Muscle layer of colon (tissue), 2 donors: ENCODE measurements at regions not wholly inside any gene's neighbourhood (a gene's known extent, or its start where the extent isn't known, plus 50 kb on each side); places are given as distances from the start of the nearest gene placed in this dataset.
"Not testable (repeated sequence)": the region's sequence is repeated elsewhere in the genome, so short reads cannot be mapped to it uniquely, and the experiment has no call there.

Source experiments
- H3K27ac ChIP-seq: one replicate; pipeline ENCODE4 v1.7.0; 2013; ENCODE audit warnings: low read depth, mild to moderate bottlenecking, low read length, moderate library complexity
- H3K27me3 ChIP-seq, 2 donors: one replicate each; pipeline ENCODE4 v1.7.0; 2013; ENCODE audit warnings: low read length in 2 of 2, mild to moderate bottlenecking in 2 of 2; ENCODE audit not compliant: insufficient read depth in 2 of 2, control insufficient read depth in 1 of 2
- H3K36me3 ChIP-seq: one replicate; pipeline ENCODE4 v1.7.0; 2013; ENCODE audit warnings: mild to moderate bottlenecking, low read length; ENCODE audit not compliant: insufficient read depth
- H3K4me1 ChIP-seq: one replicate; pipeline ENCODE4 v1.7.0; 2013; ENCODE audit warnings: mild to moderate bottlenecking, low read length; ENCODE audit not compliant: insufficient read depth
- H3K4me3 ChIP-seq, 2 donors: one replicate each; pipeline ENCODE4 v1.7.0; 2013; ENCODE audit warnings: low read length in 2 of 2, low read depth in 1 of 2, mild to moderate bottlenecking in 1 of 2, moderate library complexity in 1 of 2
- H3K9ac ChIP-seq: one replicate; pipeline ENCODE4 v1.7.0; 2013; ENCODE audit warnings: low read length
- H3K9me3 ChIP-seq: one replicate; pipeline ENCODE4 v1.7.0; 2013; ENCODE audit warnings: mild to moderate bottlenecking, low read length
- donor health status: abdominal sarcoma.
- donor health status: Adenocarcinoma of cecum.

DNA sequence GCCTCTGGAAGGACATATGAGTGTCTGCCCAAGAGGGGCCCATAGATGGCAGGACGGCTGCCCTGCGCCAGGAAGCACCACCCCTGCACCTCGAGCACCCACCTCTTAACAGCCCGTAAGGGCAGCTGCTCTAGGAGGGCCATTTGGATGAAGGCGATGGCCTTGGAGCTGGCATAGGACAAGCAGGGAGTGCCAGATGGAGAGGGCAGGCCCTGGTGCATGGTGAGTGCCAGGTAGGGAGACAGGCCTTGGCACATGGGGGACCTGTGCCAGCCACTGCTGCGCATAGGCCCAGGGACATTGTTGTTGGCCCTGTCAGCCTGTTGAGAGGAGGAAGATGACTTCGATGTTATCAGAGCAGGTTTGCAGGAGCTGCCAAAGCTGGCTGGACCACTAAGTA is 134.2 kb downstream of the SLC25A46 start:
- no peak overlapping the region for H3K9ac ChIP-seq
- no peaks in the 10 kb centered on the region for H3K36me3 ChIP-seq
- no peaks in the 10 kb centered on the region for H3K9me3 ChIP-seq
- H3K27ac ChIP-seq, result no peak overlapping the region
- H3K27me3 ChIP-seq, result no peaks in the 10 kb centered on the region
- no peak overlapping the region for H3K4me3 ChIP-seq
- H3K4me1 ChIP-seq, result no peaks in the 10 kb centered on the region

DNA sequence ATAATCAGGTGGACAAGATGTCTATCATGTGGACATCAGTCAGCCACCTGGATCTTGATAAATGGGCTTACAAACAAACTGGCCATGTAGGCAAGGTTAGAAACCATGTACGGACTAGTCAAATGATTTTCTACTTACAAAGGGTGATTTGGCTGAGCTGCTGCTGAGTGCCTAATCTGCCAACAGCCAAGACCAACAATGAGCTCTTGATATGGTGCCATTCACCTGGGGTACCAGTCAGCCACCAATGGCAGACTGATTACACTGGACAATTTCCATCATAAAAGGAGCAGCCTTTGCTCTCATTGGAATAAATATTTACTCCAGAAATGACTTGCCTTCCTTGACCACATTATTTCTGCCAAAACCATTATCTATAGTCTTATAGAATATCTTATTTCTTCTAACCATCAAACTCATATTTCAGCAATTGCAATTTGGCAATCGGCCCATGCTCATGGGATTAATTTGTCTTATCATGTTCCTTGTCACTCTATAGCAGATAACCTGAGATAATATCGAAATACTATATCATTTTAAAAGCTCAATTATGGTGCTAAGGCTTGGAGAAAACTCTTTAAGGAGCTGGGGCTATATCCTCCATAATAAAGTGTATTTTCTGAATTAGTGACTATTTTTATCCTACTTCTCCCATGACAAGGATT is 135.1 kb downstream of the SLC25A46 start:
- Histone ChIP-seq H3K4me3 (no peak overlapping the region), H3K9me3 (no peaks in the 10 kb centered on the region), H3K27me3 (no peaks in the 10 kb centered on the region), H3K36me3 (no peaks in the 10 kb centered on the region), H3K9ac (no peak overlapping the region), H3K4me1 (no peaks in the 10 kb centered on the region), H3K27ac (no peak overlapping the region)

DNA sequence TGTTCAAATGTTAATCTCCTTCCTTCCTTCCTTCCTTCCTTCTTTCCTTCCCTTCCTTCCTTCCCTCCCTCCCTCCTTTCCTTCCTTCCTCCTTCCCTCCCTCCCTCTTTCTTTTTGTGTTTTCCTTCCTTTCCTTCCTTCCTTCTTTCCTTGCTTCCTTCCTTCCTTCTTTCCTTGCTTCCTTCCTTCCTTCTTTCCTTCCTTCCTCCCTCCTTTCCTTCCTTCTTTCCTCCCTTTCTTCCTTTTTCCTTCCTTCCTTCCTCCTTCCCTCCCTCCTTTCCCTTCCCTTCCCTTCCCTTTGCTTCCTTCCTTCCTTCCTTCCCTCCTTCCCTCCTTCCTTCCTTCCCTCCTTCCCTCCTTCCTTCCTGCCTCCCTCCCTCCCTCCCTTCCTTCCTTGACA is 136.3 kb downstream of the SLC25A46 start:
- not testable (repeated sequence) for H3K9ac ChIP-seq, H3K27ac ChIP-seq, H3K9me3 ChIP-seq, H3K4me3 ChIP-seq, H3K36me3 ChIP-seq, H3K4me1 ChIP-seq, H3K27me3 ChIP-seq

DNA sequence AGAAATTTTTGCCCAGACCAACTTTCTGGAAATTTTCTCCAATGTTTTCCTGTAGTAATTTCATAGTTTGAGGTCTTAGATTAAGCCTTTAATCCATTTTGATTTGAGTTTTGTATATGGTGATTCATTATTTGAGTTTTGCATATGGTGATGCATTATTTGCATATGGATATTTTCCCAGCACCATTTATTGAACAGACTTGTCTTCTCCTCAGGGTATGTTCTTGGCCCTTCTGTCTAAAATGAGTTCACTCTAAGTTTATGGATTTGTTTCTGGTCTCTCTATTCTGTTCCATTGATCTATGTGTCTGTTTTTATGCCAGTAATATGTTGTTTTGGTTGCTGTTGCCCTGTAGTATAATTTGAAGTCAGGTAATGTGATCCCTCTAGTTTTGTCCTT is 139.3 kb downstream of the SLC25A46 start:
- Histone ChIP-seq H3K36me3 (no peaks in the 10 kb centered on the region), H3K4me1 (no peaks in the 10 kb centered on the region), H3K9me3 (no peaks in the 10 kb centered on the region), H3K27ac (no peak overlapping the region), H3K27me3 (no peaks in the 10 kb centered on the region), H3K9ac (no peak overlapping the region), H3K4me3 (no peak overlapping the region)

DNA sequence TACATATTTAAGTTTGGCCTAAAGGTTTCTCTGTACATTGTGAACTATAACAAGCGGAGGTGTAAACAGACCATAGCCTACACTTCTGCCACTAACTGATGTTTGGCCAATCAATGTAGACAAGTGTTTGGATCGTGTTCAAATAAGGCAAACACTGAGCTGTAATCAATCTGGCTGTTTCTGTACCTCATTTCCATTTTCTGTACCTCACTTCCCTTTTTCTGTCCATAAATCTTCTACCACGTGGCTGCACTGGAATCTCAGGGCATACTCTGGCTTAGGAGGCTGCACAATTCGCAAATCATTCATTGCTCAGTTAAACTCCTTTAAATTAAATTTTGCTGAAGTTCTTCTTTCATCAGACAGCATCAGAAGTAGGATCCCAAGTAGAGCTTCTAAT is 140.9 kb downstream of the SLC25A46 start:
- Histone ChIP-seq H3K9ac (no peak overlapping the region), H3K36me3 (no peaks in the 10 kb centered on the region), H3K9me3 (no peaks in the 10 kb centered on the region), H3K27ac (no peak overlapping the region), H3K4me1 (no peaks in the 10 kb centered on the region), H3K27me3 (no peaks in the 10 kb centered on the region), H3K4me3 (no peak overlapping the region)

DNA sequence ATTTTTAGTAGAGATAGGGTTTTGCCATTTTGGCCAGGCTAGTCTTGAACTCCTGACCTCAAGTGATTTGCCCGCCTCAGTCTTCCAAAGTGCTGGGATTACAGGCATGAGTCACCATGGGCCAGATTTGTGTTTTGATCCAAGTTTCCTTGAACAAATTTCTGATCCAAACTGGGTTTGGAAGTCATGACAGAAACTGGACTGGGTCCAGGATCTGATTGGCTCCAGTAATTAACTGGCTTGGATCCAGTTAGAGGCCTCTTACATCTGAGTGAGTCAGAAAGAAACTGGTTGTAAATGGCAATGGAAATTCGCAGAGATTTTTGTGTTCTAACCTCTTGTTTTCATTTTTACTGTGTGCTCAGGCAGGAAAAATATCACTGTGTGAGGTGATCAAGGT is 141.6 kb downstream of the SLC25A46 start:
- Histone ChIP-seq H3K36me3 (no peaks in the 10 kb centered on the region), H3K4me3 (no peak overlapping the region), H3K9me3 (no peaks in the 10 kb centered on the region), H3K4me1 (no peaks in the 10 kb centered on the region), H3K27ac (no peak overlapping the region), H3K27me3 (no peaks in the 10 kb centered on the region), H3K9ac (no peak overlapping the region)

DNA sequence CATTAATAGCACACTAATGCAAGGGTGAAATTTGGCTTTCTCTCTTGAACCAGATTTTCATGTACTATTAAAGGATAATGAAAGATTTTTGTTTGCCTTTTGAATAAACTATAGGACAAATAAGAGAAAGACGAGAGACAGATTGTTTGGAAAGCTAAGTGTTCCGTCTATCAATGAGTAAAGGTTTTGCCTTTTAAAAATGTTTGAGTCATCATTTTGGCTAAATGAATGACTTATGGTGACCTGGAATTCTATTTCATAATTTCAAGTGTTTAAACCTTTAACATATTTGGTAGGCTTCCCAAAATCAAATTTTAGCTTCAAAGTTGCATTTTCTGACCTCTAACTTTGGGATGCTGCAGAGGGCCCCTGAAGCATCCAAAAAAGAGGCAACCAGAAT is 145.2 kb downstream of the SLC25A46 start:
- H3K36me3 ChIP-seq, result no peaks in the 10 kb centered on the region
- H3K4me3 ChIP-seq, result no peak overlapping the region
- no peak overlapping the region for H3K9ac ChIP-seq
- H3K4me1 ChIP-seq, result no peaks in the 10 kb centered on the region
- H3K27me3 ChIP-seq, result no peaks in the 10 kb centered on the region
- H3K9me3 ChIP-seq, result no peaks in the 10 kb centered on the region
- no peak overlapping the region for H3K27ac ChIP-seq

DNA sequence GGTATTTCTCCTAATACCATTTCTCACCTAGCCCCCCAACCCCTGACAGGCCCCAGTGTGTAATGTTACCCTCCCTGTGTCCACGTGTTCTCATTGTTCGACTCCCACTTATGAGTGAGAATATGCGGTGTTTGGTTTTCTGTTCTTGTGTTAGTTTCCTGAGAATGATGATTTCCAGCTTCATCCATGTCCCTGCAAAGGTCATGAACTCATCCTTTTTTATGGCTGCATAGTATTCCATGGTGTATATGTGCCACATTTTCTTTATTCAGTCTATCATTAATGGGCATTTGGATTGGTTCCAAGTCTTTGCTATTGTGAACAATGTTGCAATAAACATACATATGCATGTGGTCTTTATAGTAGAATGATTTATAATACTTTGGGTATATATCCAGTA is 148.4 kb downstream of the SLC25A46 start:
- H3K4me3 ChIP-seq, H3K36me3 ChIP-seq, H3K9ac ChIP-seq: not testable (repeated sequence)

DNA sequence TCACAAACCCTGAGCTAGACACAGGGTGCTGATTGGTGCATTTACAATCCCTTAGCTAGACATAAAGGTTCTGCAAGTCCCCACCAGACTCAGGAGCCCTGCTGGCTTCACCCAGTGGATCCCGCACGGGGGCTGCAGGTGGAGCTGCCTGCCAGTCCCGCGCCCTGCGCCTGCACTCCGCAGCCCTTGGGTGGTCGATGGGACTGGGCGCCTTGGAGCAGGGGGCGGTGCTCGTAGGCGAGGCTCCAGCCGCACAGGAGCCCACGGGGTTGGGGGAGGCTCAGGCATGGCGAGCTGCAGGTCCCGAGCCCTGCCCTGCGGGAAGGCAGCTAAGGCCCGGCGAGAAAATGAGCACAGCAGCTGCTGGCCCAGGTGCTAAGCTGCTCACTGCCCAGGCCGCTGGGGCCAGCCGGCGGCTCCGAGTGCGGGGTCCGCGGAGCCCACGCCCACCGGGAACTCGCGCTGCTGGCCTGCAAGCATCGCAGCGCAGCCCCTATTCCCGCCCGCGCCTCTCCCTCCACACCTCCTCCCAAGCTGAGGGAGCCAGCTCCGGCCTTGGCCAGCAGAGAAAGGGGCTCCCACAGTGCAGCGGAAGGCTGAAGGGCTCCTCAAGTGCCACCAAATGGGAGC is 155.2 kb downstream of the SLC25A46 start:
- not testable (repeated sequence) for H3K9me3 ChIP-seq, H3K4me1 ChIP-seq, H3K27me3 ChIP-seq, H3K9ac ChIP-seq, H3K4me3 ChIP-seq, H3K27ac ChIP-seq, H3K36me3 ChIP-seq

More for the DNA sequence above, 148.4 kb downstream of the SLC25A46 start:
- not testable (repeated sequence) for H3K4me1 ChIP-seq, H3K27me3 ChIP-seq, H3K9me3 ChIP-seq, H3K27ac ChIP-seq

DNA sequence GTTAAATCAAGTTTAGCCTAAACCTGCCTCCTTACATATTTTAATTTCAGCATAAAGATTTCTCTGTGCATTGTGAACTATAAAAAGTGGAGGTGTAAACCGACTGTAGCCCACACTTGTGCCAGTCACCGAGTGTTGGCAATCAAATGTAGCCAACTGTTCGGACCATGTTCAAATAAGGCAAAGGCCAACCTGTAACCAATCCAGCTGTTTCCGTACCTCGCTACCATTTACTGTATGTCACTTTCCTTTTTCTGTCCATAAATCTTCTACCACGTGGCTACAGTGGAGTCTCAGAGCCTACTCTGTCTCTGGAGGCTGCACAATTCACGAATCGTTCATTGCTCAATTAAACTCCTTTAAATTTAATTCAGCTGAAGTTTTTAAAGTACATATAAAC is 156.0 kb downstream of the SLC25A46 start:
- Histone ChIP-seq H3K27me3 (no peaks in the 10 kb centered on the region), H3K9ac (no peak overlapping the region), H3K4me1 (no peaks in the 10 kb centered on the region), H3K9me3 (no peaks in the 10 kb centered on the region), H3K36me3 (no peaks in the 10 kb centered on the region), H3K4me3 (no peak overlapping the region), H3K27ac (no peak overlapping the region)

DNA sequence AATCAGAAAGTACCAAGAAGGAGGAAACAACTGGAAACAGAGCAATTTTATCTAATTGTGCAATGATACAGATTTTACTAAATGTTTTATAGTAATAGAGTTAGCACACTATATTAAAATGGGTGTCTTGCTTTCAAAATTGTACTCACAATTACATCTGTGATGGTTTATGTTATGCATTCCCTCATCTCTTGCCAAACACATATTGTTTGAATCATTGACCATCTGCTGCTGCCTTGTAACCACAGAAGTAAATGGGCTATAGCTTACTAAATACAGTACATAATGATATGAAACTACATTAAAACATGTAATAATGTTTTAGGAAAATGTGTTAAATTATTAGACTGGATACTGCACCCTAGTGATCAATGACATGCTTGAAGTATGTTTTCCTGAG is 158.1 kb downstream of the SLC25A46 start:
- no peaks in the 10 kb centered on the region for H3K36me3 ChIP-seq
- no peak overlapping the region for H3K9ac ChIP-seq
- no peak overlapping the region for H3K4me3 ChIP-seq
- no peak overlapping the region for H3K27ac ChIP-seq
- H3K4me1 ChIP-seq, result no peaks in the 10 kb centered on the region
- no peaks in the 10 kb centered on the region for H3K27me3 ChIP-seq
- H3K9me3 ChIP-seq, result no peaks in the 10 kb centered on the region
